ENCODE measurements at regions not wholly inside any gene's neighbourhood (a gene's known extent, or its start where the extent isn't known, plus 50 kb on each side); places are given as distances from the start of the nearest gene placed in this dataset.

DNA sequence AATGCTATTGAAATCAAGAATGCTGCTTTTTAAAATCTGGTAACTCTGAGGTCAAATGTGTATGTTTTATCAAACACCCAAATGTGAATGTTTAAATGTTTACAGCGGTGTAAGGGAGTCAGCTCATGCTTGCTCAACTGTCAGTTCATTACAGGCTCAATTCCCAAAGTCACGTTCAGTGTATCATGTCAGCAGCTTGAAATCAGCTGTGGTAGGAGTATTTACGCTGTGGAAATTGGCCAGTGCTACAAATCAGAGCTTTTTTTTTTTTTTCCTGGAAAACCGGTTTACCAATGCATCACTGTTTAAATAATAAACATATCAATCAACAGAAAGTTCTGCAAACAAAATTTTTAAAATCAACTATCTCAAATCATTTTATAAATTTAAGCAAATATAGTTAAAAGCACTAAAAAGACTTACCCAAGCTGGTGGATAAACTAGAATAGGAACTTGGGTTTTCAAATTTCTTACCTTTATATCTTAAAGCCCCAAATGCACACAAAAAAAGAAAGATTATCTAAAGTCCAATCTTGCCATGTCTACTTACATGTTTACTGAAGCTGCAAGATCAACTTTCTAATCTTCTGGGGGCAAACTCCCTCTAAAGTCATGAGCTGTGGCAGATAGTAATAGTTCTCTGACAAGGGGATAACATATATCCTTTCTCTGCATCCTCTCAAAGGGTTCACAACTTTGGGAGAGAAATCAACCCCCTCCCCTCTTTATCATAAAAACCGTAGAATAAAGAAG lies 57.6 kb upstream of the GRAMD2B start:
- ATAC-seq: no peak
- no peak for DNase-seq (ENCODE audit: low spot score)
- intact Hi-C loops (cut with DNase I): no loop called here

DNA sequence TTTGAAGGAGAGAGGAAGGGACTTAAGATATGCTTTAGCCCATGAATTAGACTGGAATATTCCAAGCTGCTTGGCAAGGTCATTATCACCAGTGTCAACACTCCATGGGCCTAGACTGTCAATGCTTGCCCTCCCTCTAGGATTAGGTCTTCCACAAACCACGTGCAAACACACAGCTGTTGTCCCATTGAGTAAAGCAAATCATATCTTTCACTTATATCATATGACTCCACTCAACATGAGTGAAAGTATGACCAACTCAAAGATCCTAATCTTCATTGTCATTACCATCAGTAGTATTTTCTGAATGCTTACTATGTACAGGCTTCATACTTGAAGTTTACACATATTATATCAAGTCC lies 57.0 kb upstream of the GRAMD2B start:
- no peak for DNase-seq (ENCODE audit: low spot score)
- ATAC-seq: no peak
- intact Hi-C loops (cut with DNase I): no loop called here

- no peak for ATAC-seq
- no peak for DNase-seq (ENCODE audit: low spot score)
- intact Hi-C loops (cut with DNase I): no loop called here
These were observed 54.9 kb upstream of the GRAMD2B start for GRCh38 chr5:126368239-126368812.

GRCh38 chr5:126369083-126369482 lies 54.1 kb upstream of the GRAMD2B start:
- intact Hi-C loops (cut with DNase I): no loop called here
- ATAC-seq: no peak
- DNase-seq (ENCODE audit: low spot score): no peak

DNA sequence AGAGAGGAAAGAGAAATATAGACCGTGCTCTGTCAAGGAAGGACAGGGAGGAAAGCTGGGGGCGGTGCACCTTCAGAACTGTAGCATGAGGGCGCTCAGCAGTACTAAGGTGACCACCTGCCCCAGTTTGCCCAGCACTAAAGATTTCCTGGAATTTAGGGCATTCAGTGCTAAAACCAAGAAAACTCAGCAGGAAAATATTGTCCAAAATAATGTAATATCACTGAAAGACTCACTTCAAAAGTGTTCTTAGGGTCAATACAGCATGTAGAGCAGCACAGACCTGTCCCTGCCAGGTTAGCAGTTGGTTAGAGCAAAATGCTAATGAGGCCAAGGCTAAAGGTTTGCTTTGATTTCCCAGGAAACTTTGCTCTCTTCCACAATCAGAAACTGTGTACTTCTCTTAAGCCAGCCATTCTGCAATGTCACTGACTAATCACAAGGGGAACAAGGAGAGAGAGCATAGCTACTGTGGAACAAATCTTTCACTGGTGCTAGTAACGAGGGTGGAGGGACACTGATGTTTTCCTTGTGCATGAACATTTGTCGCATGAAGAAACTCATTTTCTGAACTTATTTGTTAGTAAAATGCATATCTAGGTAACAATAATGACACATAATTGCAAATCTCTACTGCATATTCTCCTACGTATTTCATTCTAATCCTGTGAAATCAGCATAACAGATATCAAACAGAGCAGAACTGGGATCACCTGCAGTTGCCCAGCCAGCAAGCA lies 53.0 kb upstream of the GRAMD2B start:
- DNase-seq (ENCODE audit: low spot score) (no peak), ATAC-seq (no peak)
- intact Hi-C loops (cut with DNase I): no loop called here

DNA sequence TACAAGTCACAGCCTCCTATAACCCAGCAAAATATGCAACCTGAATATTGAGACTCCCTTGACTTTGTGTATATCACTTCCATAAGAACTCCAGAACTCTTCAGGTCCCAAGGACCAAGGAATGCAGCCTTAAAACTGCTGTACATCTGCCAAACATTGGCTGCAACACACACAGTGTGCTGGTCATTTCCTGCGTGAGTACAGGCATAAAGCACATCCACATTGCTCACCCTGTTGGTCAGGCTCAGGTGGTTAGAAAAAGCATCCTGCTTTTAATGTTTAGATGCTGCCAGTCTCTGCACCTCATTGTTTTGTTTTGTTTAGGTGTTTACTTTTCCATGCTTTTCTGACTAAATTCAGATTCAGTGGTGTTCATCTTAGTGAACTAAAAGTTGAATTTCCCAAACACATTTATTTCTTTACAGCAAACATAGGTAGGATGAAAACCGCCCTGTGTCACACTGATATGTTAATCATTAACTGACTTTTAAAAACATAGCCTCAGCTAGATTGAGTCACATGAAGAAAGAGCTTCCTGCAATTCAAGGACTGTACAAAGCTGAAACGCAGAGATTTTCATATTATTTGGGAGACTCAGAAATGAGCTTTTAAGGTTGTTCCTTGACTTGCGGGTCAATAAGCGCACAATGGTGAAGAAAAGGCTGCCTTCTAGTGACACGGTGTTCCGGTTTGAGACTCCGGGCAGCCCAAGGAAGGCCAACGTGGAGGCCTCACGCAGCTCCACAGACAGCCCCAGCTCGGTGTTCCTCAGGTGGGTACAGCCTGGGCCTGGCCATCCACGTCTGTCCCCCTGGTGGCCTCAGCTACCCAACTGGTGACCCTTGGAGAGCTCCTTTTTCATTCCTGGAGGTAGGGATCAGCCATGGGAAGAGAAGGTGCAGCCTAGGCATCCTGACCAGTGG lies 52.2 kb upstream of the GRAMD2B start:
- ATAC-seq: no peak
- intact Hi-C loops (cut with DNase I): no loop called here

DNA sequence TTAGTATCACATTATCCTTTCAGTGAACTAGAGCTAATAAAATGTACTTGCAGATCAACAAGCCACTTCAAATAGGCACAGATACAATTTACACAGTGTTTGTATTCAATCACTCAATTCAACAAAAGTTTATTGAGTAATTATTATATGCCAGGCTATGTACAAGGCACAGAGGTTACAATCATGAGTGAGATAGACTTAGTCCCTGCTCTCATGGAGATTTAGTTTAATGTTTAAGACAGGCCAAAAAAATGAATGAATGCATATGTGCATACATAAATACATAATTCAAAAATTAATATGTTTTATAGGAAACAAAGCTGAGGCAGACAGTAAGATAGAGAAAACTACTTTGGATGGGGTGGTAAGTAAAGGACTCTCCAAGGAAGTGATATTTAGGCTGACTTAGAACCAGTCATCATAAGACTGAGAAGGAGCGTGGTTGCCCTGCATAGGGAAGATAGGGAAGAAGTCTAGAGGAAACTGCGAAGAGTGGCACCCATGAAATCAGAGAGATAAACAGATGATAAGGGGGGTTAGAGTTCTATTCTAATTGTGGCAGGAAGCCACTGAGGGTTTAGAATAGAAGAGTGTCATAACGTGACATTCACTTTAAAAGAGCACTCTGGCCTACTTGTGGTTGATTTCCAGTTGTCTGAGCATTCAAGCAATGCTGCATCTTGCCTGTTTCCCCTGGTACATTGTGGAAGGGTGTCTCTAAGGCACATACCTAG lies 49.7 kb upstream of the GRAMD2B start:
- ATAC-seq: no peak
- intact Hi-C loops (cut with DNase I): no loop called here
- DNase-seq (ENCODE audit: low spot score): no peak

More for the DNA sequence above, 52.2 kb upstream of the GRAMD2B start:
- DNase-seq (ENCODE audit: low spot score): no peak
